RWPE2 (cell line): ENCODE measurements at regions not wholly inside any gene's neighbourhood (a gene's known extent, or its start where the extent isn't known, plus 50 kb on each side); places are given as distances from the start of the nearest gene placed in this dataset.
A peak's percentile ranks its signal among the peaks of the same experiment; 100 is the strongest.

Experiments used
- ATAC-seq: fragments of 200-7000 bp; cut with Tn5 transposase; 3 replicates; pipeline ENCODE4 v1.9.1; 2021; ENCODE audit warnings: low read depth
- DNase-seq: peaks from one replicate; pipeline ENCODE4 v3.0.0-alpha.2; 2020; ENCODE audit warnings: low spot score
- H3K27ac ChIP-seq: fragments of 450-650 bp; 2 replicates; pipeline ENCODE4 v1.5.1; 2017; ENCODE audit warnings: mild to moderate bottlenecking; ENCODE audit not compliant: poor library complexity, severe bottlenecking
- H3K27me3 ChIP-seq: fragments of 250-450 bp; sonication (Bioruptor Pico); 2 replicates; pipeline ENCODE4 v1.5.1; 2021; ENCODE audit warnings: mild to moderate bottlenecking, moderate library complexity; ENCODE audit not compliant: insufficient read depth, poor library complexity, severe bottlenecking
- H3K36me3 ChIP-seq: fragments of 250-450 bp; sonication (Bioruptor Pico); 2 replicates; pipeline ENCODE4 v1.5.1; 2020; ENCODE audit warnings: low read depth, mild to moderate bottlenecking, moderate library complexity
- H3K4me1 ChIP-seq: fragments of 250-450 bp; sonication (Bioruptor Pico); 2 replicates; pipeline ENCODE4 v1.5.1; 2021; ENCODE audit warnings: mild to moderate bottlenecking, moderate library complexity; ENCODE audit not compliant: insufficient read depth, poor library complexity, severe bottlenecking
- H3K4me3 ChIP-seq: fragments of 250-450 bp; sonication (Bioruptor Pico); 2 replicates; pipeline ENCODE4 v1.5.1; 2021; ENCODE audit warnings: mild to moderate bottlenecking, moderate library complexity; ENCODE audit not compliant: severe bottlenecking
- H3K9me3 ChIP-seq: fragments of 250-450 bp; sonication (Bioruptor Pico); 2 replicates; pipeline ENCODE4 v1.5.1; 2021; ENCODE audit warnings: mild to moderate bottlenecking, moderate library complexity; ENCODE audit not compliant: severe bottlenecking
- CTCF ChIP-seq: fragments of 450-650 bp; IDR thresholded peaks from one replicate; pipeline ENCODE4 v1.5.1; 2017; ENCODE audit warnings: mild to moderate bottlenecking, moderate library complexity; ENCODE audit not compliant: poor library complexity, severe bottlenecking

- H3K9me3 ChIP-seq = no peaks in the 10 kb centered on the region
- no peak overlapping the region for H3K4me3 ChIP-seq
- no peaks in the 10 kb centered on the region for H3K4me1 ChIP-seq
- no peak overlapping the region for H3K27ac ChIP-seq
- no peak for ATAC-seq
- no peaks in the 10 kb centered on the region for H3K27me3 ChIP-seq
- H3K36me3 ChIP-seq = no peaks in the 10 kb centered on the region
- TF ChIP-seq CTCF = no peak
- DNase-seq = no peak
Measured at GRCh38 chr16:9279291-9280068, 188.0 kb downstream of the HAPSTR1 start.

- no peaks in the 10 kb centered on the region for H3K9me3 ChIP-seq
- H3K4me3 ChIP-seq = no peak overlapping the region
- DNase-seq (no peak), ATAC-seq (no peak)
- no peaks in the 10 kb centered on the region for H3K4me1 ChIP-seq
- H3K27ac ChIP-seq = no peak overlapping the region
- no peaks in the 10 kb centered on the region for H3K36me3 ChIP-seq
- no peaks in the 10 kb centered on the region for H3K27me3 ChIP-seq
- TF ChIP-seq CTCF = no peak
Measured at GRCh38 chr16:9280069-9280466, 188.6 kb downstream of the HAPSTR1 start.

- no peak for ATAC-seq
- TF ChIP-seq CTCF = no peak
- no peaks in the 10 kb centered on the region for H3K4me1 ChIP-seq
- H3K9me3 ChIP-seq = no peaks in the 10 kb centered on the region
- no peak for DNase-seq
- no peak overlapping the region for H3K4me3 ChIP-seq
- no peak overlapping the region for H3K27ac ChIP-seq
- no peaks in the 10 kb centered on the region for H3K27me3 ChIP-seq
- H3K36me3 ChIP-seq = no peaks in the 10 kb centered on the region
Measured at GRCh38 chr16:9286930-9287329, 195.5 kb downstream of the HAPSTR1 start.

- H3K27me3 ChIP-seq = no peaks in the 10 kb centered on the region
- H3K36me3 ChIP-seq = no peaks in the 10 kb centered on the region
- no peak overlapping the region for H3K4me3 ChIP-seq
- no peaks in the 10 kb centered on the region for H3K9me3 ChIP-seq
- TF ChIP-seq CTCF = no peak
- no peak overlapping the region for H3K27ac ChIP-seq
- no peak for DNase-seq
- no peak for ATAC-seq
- no peaks in the 10 kb centered on the region for H3K4me1 ChIP-seq
Measured at GRCh38 chr16:9296271-9296590, 204.8 kb downstream of the HAPSTR1 start.

GRCh38 chr16:9297437-9298113 is 206.1 kb downstream of the HAPSTR1 start:
- Histone ChIP-seq H3K27me3 (no peaks in the 10 kb centered on the region), H3K4me3 (no peak overlapping the region), H3K4me1 (no peaks in the 10 kb centered on the region), H3K36me3 (no peaks in the 10 kb centered on the region), H3K9me3 (no peaks in the 10 kb centered on the region), H3K27ac (no peak overlapping the region)
- no peak for DNase-seq
- no peak for ATAC-seq
- TF ChIP-seq CTCF = peak; percentile 58
